HepG2 (cell line): ENCODE measurements at regions not wholly inside any gene's neighbourhood (a gene's known extent, or its start where the extent isn't known, plus 50 kb on each side); places are given as distances from the start of the nearest gene placed in this dataset.
A peak's percentile ranks its signal among the peaks of the same experiment; 100 is the strongest.

Experiments used
- ATAC-seq: fragments of 200-7000 bp; cut with Tn5 transposase; 3 replicates; pipeline ENCODE4 v1.9.1; 2020; ENCODE audit warnings: mild to moderate bottlenecking, moderate library complexity
- BruUV-seq: library from RNA; stranded (reverse); fragments of 400-500 nt; replicated peaks from 2 replicates; lab custom pipeline; 2021; lab: Mats Ljungman, UMichigan
- CTCF ChIA-PET: fragments of 300-600 bp; formaldehyde crosslinking; extraction: SDS; loops from one replicate; lab custom pipeline; 2021; ENCODE audit warnings: low total read pairs, inconsistent platforms, low intra/inter-chr PET ratio; lab: Yijun Ruan, JAX
- POLR2A ChIA-PET: fragments of 350-600 bp; sonication (Branson Sonifier 250); formaldehyde crosslinking; loops from one replicate; lab custom pipeline; 2020; ENCODE audit warnings: antibody characterized with exemption, inconsistent platforms; lab: Yijun Ruan, JAX
- DNase-seq: peaks from one replicate; pipeline ENCODE4 v3.0.0-alpha.2; 2015; ENCODE audit warnings: low spot score
- FAIRE-seq: peaks from 3 replicates; lab custom pipeline; 2011; peaks lifted over from hg19 to GRCh38; lab: Jason Lieb, UNC
- H2AFZ ChIP-seq: one replicate; pipeline ENCODE4 v1.6.1; 2011; ENCODE audit warnings: low read length, inconsistent platforms
- H3K27ac ChIP-seq: fragments of 300-600 bp; 3 replicates; pipeline ENCODE4 v1.8.0; 2011; ENCODE audit warnings: mixed run types, mild to moderate bottlenecking, mixed read lengths, low read length, inconsistent platforms; ENCODE audit not compliant: insufficient read depth; ENCODE audit errors: extremely low read length
- H3K27me3 ChIP-seq, 2 experiments: fragments of 200-600 bp in 1 of 2; 2 replicates in 1 of 2; 3 replicates in 1 of 2; pipeline versions ENCODE4 v1.6.0 to v1.8.0; 2011; ENCODE audit warnings: low read length in 2 of 2, mild to moderate bottlenecking in 2 of 2, moderate library complexity in 2 of 2, inconsistent platforms in 1 of 2; ENCODE audit not compliant: insufficient read depth in 2 of 2, control insufficient read depth in 1 of 2
- H3K36me3 ChIP-seq, 2 experiments: fragments of 200-600 bp in 1 of 2; replicated peaks in 1 of 2; 2 replicates in 1 of 2; 3 replicates in 1 of 2; pipeline versions ENCODE4 v1.5.1 to v1.8.0; 2011; ENCODE audit warnings: low read length in 2 of 2, inconsistent platforms in 1 of 2; ENCODE audit not compliant: insufficient read depth in 2 of 2, control insufficient read depth in 1 of 2
- H3K4me1 ChIP-seq: 2 replicates; pipeline ENCODE4 v1.5.1; 2012; ENCODE audit warnings: low read length, inconsistent platforms; ENCODE audit not compliant: insufficient read depth
- H3K4me2 ChIP-seq: 2 replicates; pipeline ENCODE4 v1.6.0; 2011; ENCODE audit warnings: low read depth, low read length, inconsistent platforms
- H3K4me3 ChIP-seq, 3 experiments: fragments of 200-600 bp in 1 of 3; sonication (generic), shearing (Covaris generic) in 1 of 3; replicated peaks in 1 of 3; 2 replicates each; pipeline ENCODE4 v1.5.1; 2011 to 2016; ENCODE audit warnings: low read length in 3 of 3, inconsistent platforms in 2 of 3, low read depth in 2 of 3, mild to moderate bottlenecking in 2 of 3, control low read depth in 1 of 3, mixed read lengths in 1 of 3; ENCODE audit not compliant: insufficient read depth in 1 of 3
- H3K79me2 ChIP-seq: one replicate; pipeline ENCODE4 v1.6.1; 2011; ENCODE audit warnings: low read length, inconsistent platforms; ENCODE audit not compliant: insufficient read depth
- H3K9ac ChIP-seq: 2 replicates; pipeline ENCODE4 v1.6.0; 2011; ENCODE audit warnings: mild to moderate bottlenecking, low read depth, low read length, inconsistent platforms; ENCODE audit not compliant: insufficient read depth
- H3K9me3 ChIP-seq: 2 replicates; pipeline ENCODE4 v1.5.1; 2012; ENCODE audit warnings: mild to moderate bottlenecking, low read length
- H4K20me1 ChIP-seq: 2 replicates; pipeline ENCODE4 v1.6.0; 2011; ENCODE audit warnings: inconsistent platforms, mild to moderate bottlenecking, low read length, moderate library complexity; ENCODE audit not compliant: insufficient read depth
- FOXJ3 ChIP-seq: sonication (generic); formaldehyde crosslinking; IDR thresholded peaks from 2 replicates; pipeline ENCODE4 v1.4.0; 2020; ENCODE audit warnings: missing genetic modification reagents, mild to moderate bottlenecking, borderline replicate concordance
- FUBP1 ChIP-seq: sonication (generic); formaldehyde crosslinking; IDR thresholded peaks from 2 replicates; pipeline ENCODE4 v1.5.1; 2020; ENCODE audit warnings: missing genetic modification reagents, mild to moderate bottlenecking, borderline replicate concordance
- KAT2B ChIP-seq: fragments of 150-350 bp; IDR thresholded peaks from 2 replicates; pipeline ENCODE4 v1.6.1; 2014; ENCODE audit warnings: low read depth, low read length, borderline replicate concordance
- MAFF ChIP-seq: IDR thresholded peaks from 2 replicates; pipeline ENCODE4 v1.6.1; 2011; ENCODE audit warnings: low read depth, low read length, improper control_type of control experiment
- MAFK ChIP-seq, 2 experiments: IDR thresholded peaks in 1 of 2; conservative IDR thresholded peaks in 1 of 2; 2 replicates each; pipeline ENCODE4 v1.6.1; 2011; ENCODE audit warnings: improper control_type of control experiment in 2 of 2, low read length in 2 of 2
- MXD4 ChIP-seq: IDR thresholded peaks from 2 replicates; pipeline ENCODE4 v1.6.1; 2016; ENCODE audit warnings: mild to moderate bottlenecking, missing biosample characterization, missing genetic modification reagents
- RBM22 ChIP-seq: fragments of 200-400 bp; formaldehyde crosslinking; optimal IDR thresholded peaks from 2 replicates; pipeline ENCODE3; 2017; ENCODE audit warnings: mild to moderate bottlenecking, low read length, moderate library complexity
- USF2 ChIP-seq, 2 experiments: sonication (generic) in 1 of 2; formaldehyde crosslinking in 1 of 2; IDR thresholded peaks; 2 replicates each; pipeline versions ENCODE4 v1.5.1 to v1.6.1; 2011 to 2020; ENCODE audit warnings: borderline replicate concordance in 1 of 2, low read depth in 1 of 2, low read length in 1 of 2, mild to moderate bottlenecking in 1 of 2, missing genetic modification reagents in 1 of 2, moderate library complexity in 1 of 2
- ZBTB34 ChIP-seq: sonication (generic); formaldehyde crosslinking; IDR thresholded peaks from 2 replicates; pipeline ENCODE4 v1.8.0; 2022; ENCODE audit warnings: mild to moderate bottlenecking, missing genetic modification reagents
- ZBTB7B ChIP-seq: sonication (generic); formaldehyde crosslinking; IDR thresholded peaks from 2 replicates; pipeline ENCODE4 v1.4.0; 2020; ENCODE audit warnings: missing genetic modification reagents
- ZNF260 ChIP-seq: sonication (generic); formaldehyde crosslinking; IDR thresholded peaks from 2 replicates; pipeline ENCODE4 v1.4.0; 2020; ENCODE audit warnings: missing genetic modification reagents, low read depth, mild to moderate bottlenecking, borderline replicate concordance
- ZNF431 ChIP-seq: sonication (generic); formaldehyde crosslinking; IDR thresholded peaks from 2 replicates; pipeline ENCODE4 v1.9.0; 2022; ENCODE audit warnings: missing genetic modification reagents, low read depth, mild to moderate bottlenecking, borderline replicate concordance
- ZNF513 ChIP-seq: sonication (generic); formaldehyde crosslinking; conservative IDR thresholded peaks from 2 replicates; pipeline ENCODE4 v1.5.0; 2020; ENCODE audit warnings: missing genetic modification reagents
- ZNF556 ChIP-seq: sonication (generic); formaldehyde crosslinking; IDR thresholded peaks from 2 replicates; pipeline ENCODE4 v1.4.0; 2020; ENCODE audit warnings: mild to moderate bottlenecking, missing genetic modification reagents, borderline replicate concordance
- ZNF780A ChIP-seq: sonication (generic); formaldehyde crosslinking; IDR thresholded peaks from 2 replicates; pipeline ENCODE4 v1.8.0; 2022; ENCODE audit warnings: mild to moderate bottlenecking, missing genetic modification reagents, moderate library complexity
- WGBS: methylation state at CpG from one replicate; pipeline ENCODE4 v1.1.6; 2017; ENCODE audit warnings: low lambda C conversion rate; 5-methylcytosine and 5-hydroxymethylcytosine counted together
- in situ Hi-C: cut with HindIII; loops from 2 replicates; pipeline ENCODE4 v1.10.0; 2017; ENCODE audit warnings: low pct_unique_long_range_greater_than_20kb; ENCODE audit not compliant: extremely low pct_ligation_motif_present
- intact Hi-C: fragments of 100-400 bp; cut with micrococcal nuclease; formaldehyde crosslinking; loops from one replicate; pipeline ENCODE4 v1.10.0; 2022; ENCODE audit not compliant: unreplicated experiment

GRCh38 chr3:144995856-144996255 is 1024.2 kb downstream of the DIPK2A start (continued):
- TF ChIP-seq ZNF513 (CRISPR knock-in tag) (no peak), MAFF (peak; percentile 58), USF2 (IDR thresholded peaks at IDR 0.05; ENCODE audit: low read depth, low read length) (no peak), USF2 (CRISPR knock-in tag; IDR thresholded peaks at IDR 0.05; ENCODE audit: borderline replicate concordance) (no peak), MAFK (conservative IDR thresholded peaks at IDR 0.05 in 1 of 2, IDR thresholded peaks at IDR 0.05 in 1 of 2; ENCODE audit: low read length in 2 of 2) (peak; percentile 54 to 75; a peak in 3 of 4 replicates), ZBTB7B (CRISPR knock-in tag) (no peak)

GRCh38 chr3:145005427-145005826 is 1033.8 kb downstream of the DIPK2A start:
- peaks cover 22% of the 10 kb centered on the region for H3K9me3 ChIP-seq
- ATAC-seq, result no peak
- H3K79me2 ChIP-seq, result no peaks in the 10 kb centered on the region
- CTCF ChIA-PET, result no interaction called here
- H3K4me2 ChIP-seq, result no peak overlapping the region
- no TSS peak for BruUV-seq
- H3K9ac ChIP-seq, result no peak overlapping the region
- no peak overlapping the region for H3K27ac ChIP-seq
- 1% methylated on average over 4 of the region's 4 CpGs for WGBS
- H2AFZ ChIP-seq, result no peak overlapping the region
- H4K20me1 ChIP-seq, result no peaks in the 10 kb centered on the region
- no peaks in the 10 kb centered on the region for H3K36me3 ChIP-seq
- FAIRE-seq, result no peak
- POLR2A ChIA-PET, result no interaction called here
- in situ Hi-C loops (no loop called here), intact Hi-C loops (no loop called here)
- no peak for DNase-seq
- no peak overlapping the region for H3K4me3 ChIP-seq
- H3K27me3 ChIP-seq, result no peaks in the 10 kb centered on the region
- H3K4me1 ChIP-seq, result no peaks in the 10 kb centered on the region
- no peak for TF ChIP-seq ZNF260 (CRISPR knock-in tag)
- no peak for TF ChIP-seq ZNF556
- TF ChIP-seq FOXJ3 (CRISPR knock-in tag), result no peak
- TF ChIP-seq FUBP1, result no peak
- no peak for TF ChIP-seq ZNF780A
- TF ChIP-seq ZBTB34 (CRISPR knock-in tag), result no peak
- TF ChIP-seq ZNF431, result no peak
- no peak for TF ChIP-seq RBM22
- TF ChIP-seq MXD4 (CRISPR knock-in tag), result no peak
- no peak for TF ChIP-seq KAT2B
